PC-9 (cell line): ENCODE measurements at regions not wholly inside any gene's neighbourhood (a gene's known extent, or its start where the extent isn't known, plus 50 kb on each side); places are given as distances from the start of the nearest gene placed in this dataset.

Experiments
- EZH2 ChIP-seq: fragments of 200-600 bp; sonication (generic); IDR thresholded peaks from 2 replicates; pipeline ENCODE4 v1.8.0; 2017; ENCODE audit warnings: antibody characterized with exemption, low read depth
- TF ChIP-seq, protein P1 (sequence below): fragments of 200-600 bp; sonication (generic); conservative IDR thresholded peaks from 2 replicates; pipeline ENCODE4 v1.6.1; 2017; ENCODE audit warnings: mixed run types, antibody characterized with exemption, mild to moderate bottlenecking, moderate library complexity

DNA sequence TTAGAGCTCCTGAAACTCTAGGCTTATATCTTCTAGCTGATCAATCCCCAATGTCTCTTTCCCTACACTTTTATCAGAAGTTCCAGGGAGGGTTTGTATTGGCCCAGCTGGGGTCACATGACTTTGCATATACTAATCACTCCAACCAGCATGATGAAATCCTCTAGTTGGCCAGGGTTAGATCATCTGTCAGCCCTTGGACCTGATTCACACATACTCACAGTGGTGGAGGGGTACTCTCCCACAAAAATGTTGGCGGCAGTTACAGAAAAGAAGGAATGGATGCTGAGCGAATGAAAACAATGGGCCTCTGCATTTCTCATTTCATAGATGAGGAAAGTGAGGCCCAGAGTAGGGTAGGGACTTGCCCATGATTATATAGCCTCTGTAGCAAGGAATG is 151.1 kb downstream of the PJA1 start:
- TF ChIP-seq, protein P1, sequence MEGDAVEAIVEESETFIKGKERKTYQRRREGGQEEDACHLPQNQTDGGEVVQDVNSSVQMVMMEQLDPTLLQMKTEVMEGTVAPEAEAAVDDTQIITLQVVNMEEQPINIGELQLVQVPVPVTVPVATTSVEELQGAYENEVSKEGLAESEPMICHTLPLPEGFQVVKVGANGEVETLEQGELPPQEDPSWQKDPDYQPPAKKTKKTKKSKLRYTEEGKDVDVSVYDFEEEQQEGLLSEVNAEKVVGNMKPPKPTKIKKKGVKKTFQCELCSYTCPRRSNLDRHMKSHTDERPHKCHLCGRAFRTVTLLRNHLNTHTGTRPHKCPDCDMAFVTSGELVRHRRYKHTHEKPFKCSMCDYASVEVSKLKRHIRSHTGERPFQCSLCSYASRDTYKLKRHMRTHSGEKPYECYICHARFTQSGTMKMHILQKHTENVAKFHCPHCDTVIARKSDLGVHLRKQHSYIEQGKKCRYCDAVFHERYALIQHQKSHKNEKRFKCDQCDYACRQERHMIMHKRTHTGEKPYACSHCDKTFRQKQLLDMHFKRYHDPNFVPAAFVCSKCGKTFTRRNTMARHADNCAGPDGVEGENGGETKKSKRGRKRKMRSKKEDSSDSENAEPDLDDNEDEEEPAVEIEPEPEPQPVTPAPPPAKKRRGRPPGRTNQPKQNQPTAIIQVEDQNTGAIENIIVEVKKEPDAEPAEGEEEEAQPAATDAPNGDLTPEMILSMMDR = no peak
- TF ChIP-seq EZH2 = no peak
